Keratinocyte (primary cell): ENCODE measurements at regions not wholly inside any gene's neighbourhood (a gene's known extent, or its start where the extent isn't known, plus 50 kb on each side); places are given as distances from the start of the nearest gene placed in this dataset.

ENCODE experiments used
- DNase-seq: peaks from one replicate; pipeline ENCODE4 v3.0.0-alpha.2; 2011; ENCODE audit warnings: low read depth, missing footprints, low spot score
- FAIRE-seq: peaks from 2 replicates; lab custom pipeline; 2011; peaks lifted over from hg19 to GRCh38; lab: Jason Lieb, UNC
- H2AFZ ChIP-seq: 2 replicates; pipeline ENCODE4 v1.6.0; 2012; ENCODE audit warnings: low read length, control low read depth, inconsistent platforms; ENCODE audit not compliant: control insufficient read depth
- H3K27ac ChIP-seq: 2 replicates; pipeline ENCODE4 v1.5.1; 2011; ENCODE audit warnings: low read length; ENCODE audit not compliant: control insufficient read depth, insufficient read depth
- H3K27me3 ChIP-seq: 3 replicates; pipeline ENCODE4 v1.6.0; 2011; ENCODE audit warnings: low read length; ENCODE audit not compliant: control insufficient read depth, insufficient read depth; ENCODE audit errors: extremely low read depth
- H3K36me3 ChIP-seq, 2 experiments: 2 replicates in 1 of 2; 3 replicates in 1 of 2; pipeline ENCODE4 v1.5.1; 2011; ENCODE audit warnings: low read length in 2 of 2, mild to moderate bottlenecking in 1 of 2; ENCODE audit not compliant: control insufficient read depth in 2 of 2, insufficient read depth in 2 of 2; ENCODE audit errors: extremely low read depth in 1 of 2
- H3K4me1 ChIP-seq: 3 replicates; pipeline ENCODE4 v1.5.1; 2011; ENCODE audit warnings: low read length; ENCODE audit not compliant: control insufficient read depth, insufficient read depth; ENCODE audit errors: extremely low read depth
- H3K4me2 ChIP-seq: 3 replicates; pipeline ENCODE4 v1.6.0; 2011; ENCODE audit warnings: low read depth, low read length; ENCODE audit not compliant: control insufficient read depth, insufficient read depth; ENCODE audit errors: extremely low read depth
- H3K4me3 ChIP-seq, 3 experiments: fragments of 200-600 bp in 1 of 3; sonication (generic) in 1 of 3; 2 replicates in 2 of 3; 3 replicates in 1 of 3; pipeline ENCODE4 v1.5.1; 2011 to 2016; ENCODE audit warnings: low read length in 3 of 3, mild to moderate bottlenecking in 3 of 3, control low read depth in 2 of 3, inconsistent platforms in 1 of 3, low read depth in 1 of 3, mixed read lengths in 1 of 3, mixed run types in 1 of 3, moderate library complexity in 1 of 3; ENCODE audit not compliant: control insufficient read depth in 2 of 3, insufficient read depth in 2 of 3; ENCODE audit errors: extremely low read depth in 1 of 3
- H3K79me2 ChIP-seq: 2 replicates; pipeline ENCODE4 v1.6.0; 2012; ENCODE audit warnings: low read length; ENCODE audit not compliant: control insufficient read depth, insufficient read depth
- H3K9ac ChIP-seq: 3 replicates; pipeline ENCODE4 v1.6.0; 2011; ENCODE audit warnings: low read length; ENCODE audit not compliant: control insufficient read depth, insufficient read depth; ENCODE audit errors: extremely low read depth
- H3K9me1 ChIP-seq: 3 replicates; pipeline ENCODE4 v1.6.0; 2011; ENCODE audit warnings: low read length; ENCODE audit not compliant: control insufficient read depth, insufficient read depth; ENCODE audit errors: extremely low read depth
- H3K9me3 ChIP-seq: 2 replicates; pipeline ENCODE4 v1.5.1; 2012; ENCODE audit warnings: low read depth, low read length; ENCODE audit not compliant: control insufficient read depth
- H4K20me1 ChIP-seq: 3 replicates; pipeline ENCODE4 v1.6.0; 2011; ENCODE audit warnings: low read length; ENCODE audit not compliant: control insufficient read depth, insufficient read depth; ENCODE audit errors: extremely low read depth
- EZH2 ChIP-seq: IDR thresholded peaks from one replicate; pipeline ENCODE4 v1.6.1; 2012; ENCODE audit warnings: inconsistent platforms, mild to moderate bottlenecking, low read length, moderate library complexity
- dilution Hi-C: fragments of 300-500 bp; cut with MboI; formaldehyde crosslinking; loops from one replicate; pipeline ENCODE4 v1.7.0; 2020; ENCODE audit warnings: low sequenced_read_pairs; ENCODE audit not compliant: extremely low pct_ligation_motif_present
- TF ChIP-seq, protein P1 (sequence below), 3 experiments: IDR thresholded peaks in 1 of 3; conservative IDR thresholded peaks in 1 of 3; optimal IDR thresholded peaks in 1 of 3; 2 replicates in 2 of 3; 3 replicates in 1 of 3; pipeline versions ENCODE3 to v1.5.1; 2011; ENCODE audit warnings: low read length in 3 of 3, mild to moderate bottlenecking in 3 of 3, moderate library complexity in 2 of 3, control low read depth in 1 of 3, inconsistent platforms in 1 of 3; ENCODE audit not compliant: insufficient read depth in 2 of 3; ENCODE audit errors: extremely low read depth in 1 of 3

- Histone ChIP-seq H3K4me2 (no peak overlapping the region), H3K79me2 (no peaks in the 10 kb centered on the region), H3K27me3 (no peaks in the 10 kb centered on the region), H3K4me3 (no peak overlapping the region), H3K9ac (no peak overlapping the region), H3K27ac (no peak overlapping the region), H4K20me1 (no peaks in the 10 kb centered on the region), H3K4me1 (no peaks in the 10 kb centered on the region), H3K9me3 (no peaks in the 10 kb centered on the region), H3K36me3 (no peaks in the 10 kb centered on the region), H2AFZ (no peak overlapping the region), H3K9me1 (no peaks in the 10 kb centered on the region)
- FAIRE-seq (no peak), DNase-seq (no peak)
- dilution Hi-C loops, result no loop called here
- TF ChIP-seq EZH2, result no peak
- TF ChIP-seq, protein P1, sequence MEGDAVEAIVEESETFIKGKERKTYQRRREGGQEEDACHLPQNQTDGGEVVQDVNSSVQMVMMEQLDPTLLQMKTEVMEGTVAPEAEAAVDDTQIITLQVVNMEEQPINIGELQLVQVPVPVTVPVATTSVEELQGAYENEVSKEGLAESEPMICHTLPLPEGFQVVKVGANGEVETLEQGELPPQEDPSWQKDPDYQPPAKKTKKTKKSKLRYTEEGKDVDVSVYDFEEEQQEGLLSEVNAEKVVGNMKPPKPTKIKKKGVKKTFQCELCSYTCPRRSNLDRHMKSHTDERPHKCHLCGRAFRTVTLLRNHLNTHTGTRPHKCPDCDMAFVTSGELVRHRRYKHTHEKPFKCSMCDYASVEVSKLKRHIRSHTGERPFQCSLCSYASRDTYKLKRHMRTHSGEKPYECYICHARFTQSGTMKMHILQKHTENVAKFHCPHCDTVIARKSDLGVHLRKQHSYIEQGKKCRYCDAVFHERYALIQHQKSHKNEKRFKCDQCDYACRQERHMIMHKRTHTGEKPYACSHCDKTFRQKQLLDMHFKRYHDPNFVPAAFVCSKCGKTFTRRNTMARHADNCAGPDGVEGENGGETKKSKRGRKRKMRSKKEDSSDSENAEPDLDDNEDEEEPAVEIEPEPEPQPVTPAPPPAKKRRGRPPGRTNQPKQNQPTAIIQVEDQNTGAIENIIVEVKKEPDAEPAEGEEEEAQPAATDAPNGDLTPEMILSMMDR (optimal IDR thresholded peaks at IDR 0.05 in 1 of 3, IDR thresholded peaks at IDR 0.05 in 1 of 3, conservative IDR thresholded peaks at IDR 0.05 in 1 of 3; ENCODE audit: extremely low read depth in 1 of 3, insufficient read depth in 2 of 3, low read length in 3 of 3), result no peak
Observed at GRCh38 chr14:87461704-87462103, 531.3 kb downstream of the GALC start.

DNA sequence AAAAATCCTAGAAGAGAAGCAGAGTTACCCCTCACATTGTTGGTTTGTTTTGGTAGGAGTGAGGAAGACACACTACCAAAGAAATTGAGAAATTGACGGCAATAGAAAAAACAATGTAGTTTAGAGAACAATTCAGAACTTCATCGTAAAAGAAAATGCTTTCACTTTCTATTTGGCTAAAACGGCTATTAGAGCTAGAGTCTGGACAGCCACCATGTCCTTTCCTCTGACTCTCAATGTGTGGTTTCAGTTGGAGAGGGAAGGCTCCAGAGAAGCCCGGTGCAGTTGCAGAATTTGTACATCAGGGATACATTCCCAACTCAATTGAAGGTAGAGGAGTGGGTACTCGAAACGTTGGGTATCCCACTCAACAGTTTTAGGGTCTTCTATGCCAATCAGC, 535.3 kb downstream of the GALC start:
- H3K4me2 ChIP-seq, result no peak overlapping the region
- H4K20me1 ChIP-seq, result no peaks in the 10 kb centered on the region
- DNase-seq, result no peak
- no peaks in the 10 kb centered on the region for H3K9me1 ChIP-seq
- H2AFZ ChIP-seq, result no peak overlapping the region
- no peaks in the 10 kb centered on the region for H3K36me3 ChIP-seq
- no peaks in the 10 kb centered on the region for H3K79me2 ChIP-seq
- no peaks in the 10 kb centered on the region for H3K4me1 ChIP-seq
- no peaks in the 10 kb centered on the region for H3K27me3 ChIP-seq
- H3K9ac ChIP-seq, result no peak overlapping the region
- H3K27ac ChIP-seq, result no peak overlapping the region
- H3K9me3 ChIP-seq, result no peaks in the 10 kb centered on the region
- dilution Hi-C loops, result no loop called here
- no peak for TF ChIP-seq EZH2
- no peak overlapping the region for H3K4me3 ChIP-seq
- FAIRE-seq, result no peak

- no peak overlapping the region for H3K27ac ChIP-seq
- H3K9ac ChIP-seq, result no peak overlapping the region
- no peaks in the 10 kb centered on the region for H3K27me3 ChIP-seq
- dilution Hi-C loops, result no loop called here
- DNase-seq (no peak), FAIRE-seq (no peak)
- no peaks in the 10 kb centered on the region for H4K20me1 ChIP-seq
- H3K4me2 ChIP-seq, result no peak overlapping the region
- no peaks in the 10 kb centered on the region for H3K4me1 ChIP-seq
- no peaks in the 10 kb centered on the region for H3K9me1 ChIP-seq
- TF ChIP-seq, protein P1 (optimal IDR thresholded peaks at IDR 0.05 in 1 of 3, IDR thresholded peaks at IDR 0.05 in 1 of 3, conservative IDR thresholded peaks at IDR 0.05 in 1 of 3; ENCODE audit: extremely low read depth in 1 of 3, insufficient read depth in 2 of 3, low read length in 3 of 3), result no peak
- no peak for TF ChIP-seq EZH2
- no peak overlapping the region for H2AFZ ChIP-seq
- no peaks in the 10 kb centered on the region for H3K79me2 ChIP-seq
- no peaks in the 10 kb centered on the region for H3K9me3 ChIP-seq
- H3K4me3 ChIP-seq, result no peak overlapping the region
- H3K36me3 ChIP-seq, result no peaks in the 10 kb centered on the region
Observed at GRCh38 chr14:87450193-87450592, 542.8 kb downstream of the GALC start.
